ENCODE measurements at regions not wholly inside any gene's neighbourhood (a gene's known extent, or its start where the extent isn't known, plus 50 kb on each side); places are given as distances from the start of the nearest gene placed in this dataset.

- TF ChIP-seq POLR2AphosphoS5 (IDR thresholded peaks at IDR 0.05; ENCODE audit: low read depth, low read length) (no peak), SIN3A (IDR thresholded peaks at IDR 0.05; ENCODE audit: borderline replicate concordance, insufficient read depth, low read length) (no peak), FOXP2 (optimal IDR thresholded peaks at IDR 0.05; ENCODE audit: borderline replicate concordance, extremely low read depth, extremely low read length, insufficient read depth) (no peak), TAF1 (IDR thresholded peaks at IDR 0.05; ENCODE audit: borderline replicate concordance, insufficient read depth, low read length) (no peak)
- TF ChIP-seq, protein P1, sequence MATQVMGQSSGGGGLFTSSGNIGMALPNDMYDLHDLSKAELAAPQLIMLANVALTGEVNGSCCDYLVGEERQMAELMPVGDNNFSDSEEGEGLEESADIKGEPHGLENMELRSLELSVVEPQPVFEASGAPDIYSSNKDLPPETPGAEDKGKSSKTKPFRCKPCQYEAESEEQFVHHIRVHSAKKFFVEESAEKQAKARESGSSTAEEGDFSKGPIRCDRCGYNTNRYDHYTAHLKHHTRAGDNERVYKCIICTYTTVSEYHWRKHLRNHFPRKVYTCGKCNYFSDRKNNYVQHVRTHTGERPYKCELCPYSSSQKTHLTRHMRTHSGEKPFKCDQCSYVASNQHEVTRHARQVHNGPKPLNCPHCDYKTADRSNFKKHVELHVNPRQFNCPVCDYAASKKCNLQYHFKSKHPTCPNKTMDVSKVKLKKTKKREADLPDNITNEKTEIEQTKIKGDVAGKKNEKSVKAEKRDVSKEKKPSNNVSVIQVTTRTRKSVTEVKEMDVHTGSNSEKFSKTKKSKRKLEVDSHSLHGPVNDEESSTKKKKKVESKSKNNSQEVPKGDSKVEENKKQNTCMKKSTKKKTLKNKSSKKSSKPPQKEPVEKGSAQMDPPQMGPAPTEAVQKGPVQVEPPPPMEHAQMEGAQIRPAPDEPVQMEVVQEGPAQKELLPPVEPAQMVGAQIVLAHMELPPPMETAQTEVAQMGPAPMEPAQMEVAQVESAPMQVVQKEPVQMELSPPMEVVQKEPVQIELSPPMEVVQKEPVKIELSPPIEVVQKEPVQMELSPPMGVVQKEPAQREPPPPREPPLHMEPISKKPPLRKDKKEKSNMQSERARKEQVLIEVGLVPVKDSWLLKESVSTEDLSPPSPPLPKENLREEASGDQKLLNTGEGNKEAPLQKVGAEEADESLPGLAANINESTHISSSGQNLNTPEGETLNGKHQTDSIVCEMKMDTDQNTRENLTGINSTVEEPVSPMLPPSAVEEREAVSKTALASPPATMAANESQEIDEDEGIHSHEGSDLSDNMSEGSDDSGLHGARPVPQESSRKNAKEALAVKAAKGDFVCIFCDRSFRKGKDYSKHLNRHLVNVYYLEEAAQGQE (IDR thresholded peaks at IDR 0.05; ENCODE audit: insufficient read depth in 1 of 2, low read depth in 2 of 2, low read length in 2 of 2), result no peak
These were observed 790.8 kb downstream of the BRINP1 start for GRCh38 chr9:118578467-118578866.

GRCh38 chr9:118583414-118583813 is 785.8 kb downstream of the BRINP1 start:
- TF ChIP-seq SIN3A (IDR thresholded peaks at IDR 0.05; ENCODE audit: borderline replicate concordance, insufficient read depth, low read length), result no peak
- TF ChIP-seq POLR2AphosphoS5 (IDR thresholded peaks at IDR 0.05; ENCODE audit: low read depth, low read length), result no peak
- TF ChIP-seq TAF1 (IDR thresholded peaks at IDR 0.05; ENCODE audit: borderline replicate concordance, insufficient read depth, low read length), result no peak
- TF ChIP-seq, protein P1 (IDR thresholded peaks at IDR 0.05; ENCODE audit: insufficient read depth in 1 of 2, low read depth in 2 of 2, low read length in 2 of 2), result no peak
- TF ChIP-seq FOXP2 (optimal IDR thresholded peaks at IDR 0.05; ENCODE audit: borderline replicate concordance, extremely low read depth, extremely low read length, insufficient read depth), result no peak

DNA sequence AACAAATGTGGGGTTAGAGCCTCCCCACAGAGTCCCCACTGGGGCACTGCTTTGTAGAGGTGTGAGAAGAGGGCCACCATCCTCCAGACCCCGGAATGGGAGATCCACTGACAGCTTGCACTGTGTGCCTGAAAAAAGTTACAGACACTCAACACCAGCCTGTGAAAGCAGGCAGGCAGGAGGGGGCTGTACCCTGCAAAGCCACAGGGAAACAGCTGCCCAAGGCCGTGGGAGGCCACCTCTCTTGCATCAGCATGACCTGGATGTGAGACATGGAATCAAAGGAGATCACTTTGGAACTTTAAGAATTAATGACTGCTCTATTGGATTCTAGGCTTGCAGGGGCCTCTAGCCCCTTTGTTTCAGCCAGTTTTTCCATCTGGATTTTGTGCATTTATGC is 782.3 kb downstream of the BRINP1 start:
- no peak for TF ChIP-seq TAF1 (IDR thresholded peaks at IDR 0.05; ENCODE audit: borderline replicate concordance, insufficient read depth, low read length)

- TF ChIP-seq POLR2AphosphoS5 (IDR thresholded peaks at IDR 0.05; ENCODE audit: low read depth, low read length), result no peak
- TF ChIP-seq TAF1 (IDR thresholded peaks at IDR 0.05; ENCODE audit: borderline replicate concordance, insufficient read depth, low read length), result no peak
- no peak for TF ChIP-seq FOXP2 (optimal IDR thresholded peaks at IDR 0.05; ENCODE audit: borderline replicate concordance, extremely low read depth, extremely low read length, insufficient read depth)
These were observed 774.8 kb downstream of the BRINP1 start for GRCh38 chr9:118594428-118594827.

- TF ChIP-seq TAF1 (IDR thresholded peaks at IDR 0.05; ENCODE audit: borderline replicate concordance, insufficient read depth, low read length) (no peak), FOXP2 (optimal IDR thresholded peaks at IDR 0.05; ENCODE audit: borderline replicate concordance, extremely low read depth, extremely low read length, insufficient read depth) (no peak), SIN3A (IDR thresholded peaks at IDR 0.05; ENCODE audit: borderline replicate concordance, insufficient read depth, low read length) (no peak), POLR2AphosphoS5 (IDR thresholded peaks at IDR 0.05; ENCODE audit: low read depth, low read length) (no peak)
- TF ChIP-seq, protein P1 (IDR thresholded peaks at IDR 0.05; ENCODE audit: insufficient read depth in 1 of 2, low read depth in 2 of 2, low read length in 2 of 2), result no peak
These were observed 773.4 kb downstream of the BRINP1 start for GRCh38 chr9:118595719-118596305.

DNA sequence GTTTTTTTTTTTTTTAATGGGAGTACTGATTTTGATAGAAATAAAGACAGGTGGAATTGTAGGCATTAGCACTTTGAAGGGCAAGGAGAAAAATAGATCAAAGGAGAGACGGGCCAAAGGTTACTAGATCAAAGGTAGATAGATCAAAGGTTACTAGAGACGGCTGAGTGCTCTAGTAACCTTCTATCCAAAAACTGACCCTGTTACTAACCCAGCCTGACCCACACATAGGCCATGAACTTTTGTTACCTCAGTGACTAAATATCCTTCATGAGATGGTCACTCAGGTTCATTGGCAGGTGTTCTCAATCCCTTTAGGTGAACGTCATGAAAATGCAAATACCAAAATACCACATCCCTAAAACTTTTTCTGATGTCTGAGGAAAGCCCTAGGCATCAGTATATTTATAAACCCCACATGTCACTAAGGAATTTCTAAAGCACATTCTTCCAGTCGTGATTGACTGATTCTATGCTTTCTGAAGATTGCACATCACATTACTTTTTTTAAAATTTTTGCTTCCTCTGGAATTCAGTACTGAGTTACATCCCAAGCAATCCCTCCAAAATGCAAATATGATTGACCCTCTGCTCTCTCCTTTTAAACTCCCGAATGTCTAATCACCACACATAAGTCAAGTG is 772.7 kb downstream of the BRINP1 start:
- no peak for TF ChIP-seq TAF1 (IDR thresholded peaks at IDR 0.05; ENCODE audit: borderline replicate concordance, insufficient read depth, low read length)
- TF ChIP-seq SIN3A (IDR thresholded peaks at IDR 0.05; ENCODE audit: borderline replicate concordance, insufficient read depth, low read length), result no peak
- TF ChIP-seq, protein P1 (IDR thresholded peaks at IDR 0.05; ENCODE audit: insufficient read depth in 1 of 2, low read depth in 2 of 2, low read length in 2 of 2), result no peak
- TF ChIP-seq POLR2AphosphoS5 (IDR thresholded peaks at IDR 0.05; ENCODE audit: low read depth, low read length), result no peak
- no peak for TF ChIP-seq FOXP2 (optimal IDR thresholded peaks at IDR 0.05; ENCODE audit: borderline replicate concordance, extremely low read depth, extremely low read length, insufficient read depth)
